Neural cell (in vitro differentiated cells): ENCODE measurements at regions not wholly inside any gene's neighbourhood (a gene's known extent, or its start where the extent isn't known, plus 50 kb on each side); places are given as distances from the start of the nearest gene placed in this dataset.

ENCODE experiments used
- EP300 ChIP-seq: fragments of 450-650 bp; conservative IDR thresholded peaks from 2 replicates; pipeline ENCODE4 v1.6.1; 2014; ENCODE audit warnings: antibody characterized with exemption, mild to moderate bottlenecking, moderate library complexity; ENCODE audit not compliant: poor library complexity, severe bottlenecking
- SMC3 ChIP-seq: fragments of 450-650 bp; conservative IDR thresholded peaks from 2 replicates; pipeline ENCODE4 v1.6.1; 2014; ENCODE audit warnings: antibody characterized with exemption, mild to moderate bottlenecking, moderate library complexity; ENCODE audit not compliant: poor library complexity
- TAF1 ChIP-seq: IDR thresholded peaks from 2 replicates; pipeline ENCODE4 v1.6.1; 2012; ENCODE audit warnings: low read depth
- TF ChIP-seq, protein P1 (sequence below): fragments of 450-650 bp; IDR thresholded peaks from 2 replicates; pipeline ENCODE4 v1.5.1; 2014; ENCODE audit warnings: antibody characterized with exemption, mild to moderate bottlenecking, moderate library complexity; ENCODE audit not compliant: poor library complexity, severe bottlenecking

DNA sequence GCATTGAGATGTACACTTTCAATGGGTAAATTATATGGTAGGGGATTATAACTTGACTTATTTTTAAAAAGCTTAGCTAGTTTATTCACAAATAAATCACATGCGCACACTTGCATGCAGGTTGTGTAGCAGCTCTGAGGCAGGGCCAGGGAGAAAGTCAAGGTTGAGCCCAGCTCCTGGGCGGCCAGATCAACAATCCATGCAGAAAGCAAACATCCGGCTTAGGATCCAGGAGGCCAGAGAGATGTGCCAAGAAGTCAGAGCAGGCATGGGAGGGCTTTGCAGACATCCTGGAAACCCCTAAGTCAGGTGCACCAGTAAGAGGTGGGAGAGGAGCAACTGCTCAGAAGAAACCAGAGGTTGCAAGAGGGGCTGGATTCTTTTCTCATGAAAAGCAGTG lies 186.5 kb downstream of the AXIN2 start:
- TF ChIP-seq TAF1 (no peak), SMC3 (no peak), EP300 (no peak)
- TF ChIP-seq, protein P1, sequence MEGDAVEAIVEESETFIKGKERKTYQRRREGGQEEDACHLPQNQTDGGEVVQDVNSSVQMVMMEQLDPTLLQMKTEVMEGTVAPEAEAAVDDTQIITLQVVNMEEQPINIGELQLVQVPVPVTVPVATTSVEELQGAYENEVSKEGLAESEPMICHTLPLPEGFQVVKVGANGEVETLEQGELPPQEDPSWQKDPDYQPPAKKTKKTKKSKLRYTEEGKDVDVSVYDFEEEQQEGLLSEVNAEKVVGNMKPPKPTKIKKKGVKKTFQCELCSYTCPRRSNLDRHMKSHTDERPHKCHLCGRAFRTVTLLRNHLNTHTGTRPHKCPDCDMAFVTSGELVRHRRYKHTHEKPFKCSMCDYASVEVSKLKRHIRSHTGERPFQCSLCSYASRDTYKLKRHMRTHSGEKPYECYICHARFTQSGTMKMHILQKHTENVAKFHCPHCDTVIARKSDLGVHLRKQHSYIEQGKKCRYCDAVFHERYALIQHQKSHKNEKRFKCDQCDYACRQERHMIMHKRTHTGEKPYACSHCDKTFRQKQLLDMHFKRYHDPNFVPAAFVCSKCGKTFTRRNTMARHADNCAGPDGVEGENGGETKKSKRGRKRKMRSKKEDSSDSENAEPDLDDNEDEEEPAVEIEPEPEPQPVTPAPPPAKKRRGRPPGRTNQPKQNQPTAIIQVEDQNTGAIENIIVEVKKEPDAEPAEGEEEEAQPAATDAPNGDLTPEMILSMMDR: no peak
